A549 (cell line): ENCODE measurements at regions not wholly inside any gene's neighbourhood (a gene's known extent, or its start where the extent isn't known, plus 50 kb on each side); places are given as distances from the start of the nearest gene placed in this dataset.
A peak's percentile ranks its signal among the peaks of the same experiment; 100 is the strongest.

Experiments
- ATAC-seq, 2 experiments: fragments of 200-7000 bp in 1 of 2; fragments of >200 bp in 1 of 2; cut with Nextera tagmentation in 1 of 2; cut with Tn5 transposase in 1 of 2; 3 replicates each; pipeline versions ENCODE4 v1.8.0 to v1.9.1; 2018 to 2020; ENCODE audit warnings: mild to moderate bottlenecking in 1 of 2, moderate library complexity in 1 of 2
- CTCF ChIA-PET: fragments of 300-600 bp; sonication (Branson Sonifier 250); formaldehyde crosslinking; extraction: SDS; loops from one replicate; lab custom pipeline; 2021; ENCODE audit warnings: antibody characterized with exemption, inconsistent platforms; lab: Yijun Ruan, JAX
- POLR2A ChIA-PET: fragments of 350-600 bp; formaldehyde crosslinking; extraction: SDS; loops from one replicate; lab custom pipeline; 2021; ENCODE audit warnings: antibody characterized with exemption, inconsistent platforms; lab: Yijun Ruan, JAX
- DNase-seq, 2 experiments: peaks; one replicate each; pipeline versions ENCODE4 v3.0.0 to v3.0.0-alpha.2; 2011 to 2016; ENCODE audit warnings: low read depth in 1 of 2, low spot score in 1 of 2
- FAIRE-seq: peaks from 2 replicates; lab custom pipeline; 2011; peaks lifted over from hg19 to GRCh38; lab: Jason Lieb, UNC
- H3K27ac ChIP-seq, 2 experiments: fragments of >200 bp; sonication (Bioruptor Twin); formaldehyde crosslinking; 3 replicates each; pipeline ENCODE4 v1.5.1; 2016 to 2017
- H3K4me1 ChIP-seq: fragments of >200 bp; sonication (Bioruptor Twin); formaldehyde crosslinking; 3 replicates; pipeline ENCODE4 v1.6.1; 2016
- H3K4me2 ChIP-seq: fragments of >200 bp; sonication (Bioruptor Twin); formaldehyde crosslinking; 3 replicates; pipeline ENCODE4 v1.6.1; 2016
- H3K4me3 ChIP-seq: fragments of >200 bp; sonication (Bioruptor Twin); formaldehyde crosslinking; 3 replicates; pipeline ENCODE4 v1.5.1; 2016
- H3K9me3 ChIP-seq: fragments of >200 bp; sonication (Bioruptor Twin); formaldehyde crosslinking; 3 replicates; pipeline ENCODE4 v1.6.1; 2016
- CEBPB ChIP-seq, 2 experiments: fragments of >200 bp in 1 of 2; sonication (Bioruptor Twin) in 1 of 2; formaldehyde crosslinking in 1 of 2; IDR thresholded peaks; 2 replicates each; pipeline ENCODE4 v1.6.1; 2012 to 2016
- CTCF ChIP-seq: fragments of >200 bp; sonication (Bioruptor Twin); formaldehyde crosslinking; IDR thresholded peaks from 3 replicates; pipeline ENCODE4 v1.5.1; 2016
- EHMT2 ChIP-seq: fragments of 200-600 bp; sonication (generic); IDR thresholded peaks from 2 replicates; pipeline ENCODE4 v1.6.1; 2016; ENCODE audit warnings: antibody characterized with exemption, low read depth, mild to moderate bottlenecking, moderate library complexity
- FOSL2 ChIP-seq, 2 experiments: fragments of 450-650 bp in 1 of 2; fragments of >200 bp in 1 of 2; sonication (Bioruptor Twin) in 1 of 2; formaldehyde crosslinking; IDR thresholded peaks; 2 replicates each; pipeline versions ENCODE4 v1.5.0 to v1.6.1; 2016 to 2020; ENCODE audit warnings: mild to moderate bottlenecking in 1 of 2, moderate library complexity in 1 of 2
- GATA3 ChIP-seq: IDR thresholded peaks from 2 replicates; pipeline ENCODE4 v1.6.1; 2012; ENCODE audit warnings: borderline replicate concordance
- HOXA7 ChIP-seq: fragments of 250-450 bp; sonication (Bioruptor Pico); IDR thresholded peaks from 2 replicates; pipeline ENCODE4 v1.5.0; 2020; ENCODE audit warnings: mild to moderate bottlenecking, moderate library complexity
- HOXB5 ChIP-seq: fragments of 250-450 bp; sonication (Bioruptor Pico); IDR thresholded peaks from 2 replicates; pipeline ENCODE4 v1.5.0; 2020; ENCODE audit warnings: mild to moderate bottlenecking, moderate library complexity
- JUNB ChIP-seq: fragments of >200 bp; sonication (Bioruptor Twin); formaldehyde crosslinking; IDR thresholded peaks from 2 replicates; pipeline ENCODE4 v1.6.1; 2016
- MAFK ChIP-seq: fragments of 450-650 bp; IDR thresholded peaks from 2 replicates; pipeline ENCODE4 v1.6.1; 2014; ENCODE audit not compliant: partially characterized antibody
- MYC ChIP-seq: IDR thresholded peaks from 2 replicates; pipeline ENCODE4 v1.6.1; 2012; ENCODE audit warnings: mild to moderate bottlenecking, inconsistent platforms, low read length, improper control_type of control experiment, borderline replicate concordance
- NR3C1 ChIP-seq: fragments of >200 bp; sonication (Bioruptor Twin); formaldehyde crosslinking; IDR thresholded peaks from 3 replicates; pipeline ENCODE4 v1.6.1; 2017
- PBX3 ChIP-seq: IDR thresholded peaks from 2 replicates; pipeline ENCODE4 v1.6.1; 2012
- RAD21 ChIP-seq, 2 experiments: fragments of >200 bp in 1 of 2; sonication (Bioruptor Twin) in 1 of 2; formaldehyde crosslinking in 1 of 2; IDR thresholded peaks in 1 of 2; conservative IDR thresholded peaks in 1 of 2; 2 replicates in 1 of 2; 3 replicates in 1 of 2; pipeline ENCODE4 v1.6.1; 2012 to 2018; ENCODE audit warnings: inconsistent platforms in 1 of 2
- RARB ChIP-seq: fragments of 250-450 bp; sonication (Bioruptor Pico); IDR thresholded peaks from 2 replicates; pipeline ENCODE4 v1.8.0; 2021; ENCODE audit warnings: mild to moderate bottlenecking, moderate library complexity
- RFX5 ChIP-seq: fragments of 450-650 bp; IDR thresholded peaks from 2 replicates; pipeline ENCODE4 v1.7.1; 2014; ENCODE audit warnings: antibody characterized with exemption, mild to moderate bottlenecking, moderate library complexity
- RNF2 ChIP-seq: fragments of 200-600 bp; sonication (generic); IDR thresholded peaks from 2 replicates; pipeline ENCODE4 v1.6.1; 2016; ENCODE audit warnings: low read depth, mild to moderate bottlenecking, antibody characterized with exemption, moderate library complexity, borderline replicate concordance
- SMC3 ChIP-seq: fragments of >200 bp; sonication (Bioruptor Twin); formaldehyde crosslinking; IDR thresholded peaks from 3 replicates; pipeline ENCODE4 v1.6.1; 2018; ENCODE audit warnings: inconsistent platforms
- TFCP2L1 ChIP-seq: fragments of 250-450 bp; sonication (Bioruptor Pico); IDR thresholded peaks from 2 replicates; pipeline ENCODE4 v1.5.0; 2021; ENCODE audit warnings: mild to moderate bottlenecking
- TP53 ChIP-seq: fragments of 250-450 bp; sonication (Bioruptor Pico); IDR thresholded peaks from 2 replicates; pipeline ENCODE4 v1.5.0; 2021; ENCODE audit warnings: mild to moderate bottlenecking, moderate library complexity
- ZC3H11A ChIP-seq: fragments of 450-650 bp; IDR thresholded peaks from 2 replicates; pipeline ENCODE4 v1.6.1; 2014; ENCODE audit warnings: antibody characterized with exemption, mild to moderate bottlenecking
- ZNF302 ChIP-seq: fragments of 250-450 bp; sonication (Bioruptor Pico); IDR thresholded peaks from 2 replicates; pipeline ENCODE4 v1.9.0; 2021; ENCODE audit warnings: inconsistent platforms, mild to moderate bottlenecking, moderate library complexity
- ZSCAN20 ChIP-seq: fragments of 250-450 bp; sonication (Bioruptor Pico); IDR thresholded peaks from 2 replicates; pipeline ENCODE4 v1.8.0; 2022; ENCODE audit warnings: mild to moderate bottlenecking, moderate library complexity
- WGBS: methylation state at CpG from one replicate; pipeline ENCODE4 v1.1.6; 2017; ENCODE audit errors: missing lambda C conversion rate; 5-methylcytosine and 5-hydroxymethylcytosine counted together
- TF ChIP-seq, protein P1 (sequence below): fragments of 150-350 bp; IDR thresholded peaks from 2 replicates; pipeline ENCODE4 v1.6.1; 2014; ENCODE audit warnings: low read depth, mild to moderate bottlenecking, low read length

DNA sequence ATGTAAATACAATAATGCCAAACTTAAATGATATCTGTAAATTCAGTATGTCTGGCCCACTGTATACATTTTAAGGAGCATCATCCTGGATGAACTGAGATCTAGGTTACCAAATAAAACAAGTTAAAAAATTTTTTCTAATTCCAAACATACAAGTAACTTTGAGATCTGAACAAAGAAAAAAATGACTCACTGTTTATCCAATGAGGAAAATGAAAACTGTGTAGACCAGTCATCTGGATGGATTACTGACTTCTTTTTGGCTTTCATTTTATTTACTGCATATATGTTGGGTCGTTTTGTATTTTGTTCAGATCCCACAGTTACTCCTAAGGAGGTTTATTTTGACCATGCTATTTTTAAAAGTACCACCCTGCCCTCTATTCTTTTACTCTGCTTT is 189.8 kb downstream of the RBM43 start:
- H3K4me2 ChIP-seq, result no peak overlapping the region
- 6% methylated on average over 1 of the region's 1 CpG for WGBS
- FAIRE-seq (no peak), ATAC-seq (no peak), DNase-seq (no peak)
- no peak overlapping the region for H3K27ac ChIP-seq
- H3K4me1 ChIP-seq, result no peaks in the 10 kb centered on the region
- TF ChIP-seq RARB (CRISPR knock-in tag), result no peak
- TF ChIP-seq TP53 (CRISPR knock-in tag), result no peak
- TF ChIP-seq, protein P1, sequence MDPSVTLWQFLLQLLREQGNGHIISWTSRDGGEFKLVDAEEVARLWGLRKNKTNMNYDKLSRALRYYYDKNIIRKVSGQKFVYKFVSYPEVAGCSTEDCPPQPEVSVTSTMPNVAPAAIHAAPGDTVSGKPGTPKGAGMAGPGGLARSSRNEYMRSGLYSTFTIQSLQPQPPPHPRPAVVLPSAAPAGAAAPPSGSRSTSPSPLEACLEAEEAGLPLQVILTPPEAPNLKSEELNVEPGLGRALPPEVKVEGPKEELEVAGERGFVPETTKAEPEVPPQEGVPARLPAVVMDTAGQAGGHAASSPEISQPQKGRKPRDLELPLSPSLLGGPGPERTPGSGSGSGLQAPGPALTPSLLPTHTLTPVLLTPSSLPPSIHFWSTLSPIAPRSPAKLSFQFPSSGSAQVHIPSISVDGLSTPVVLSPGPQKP, result no peak
- no peak for TF ChIP-seq ZSCAN20 (CRISPR knock-in tag)
- no peak for TF ChIP-seq MAFK
- no peak for TF ChIP-seq JUNB
- no peak for TF ChIP-seq EHMT2
- TF ChIP-seq ZC3H11A, result no peak
- no peak for TF ChIP-seq RFX5
- TF ChIP-seq FOSL2 (IDR thresholded peaks at IDR 0.05), result no peak
- TF ChIP-seq FOSL2 (CRISPR knock-in tag; IDR thresholded peaks at IDR 0.05), result no peak
- no peak for TF ChIP-seq RNF2
- no peak for TF ChIP-seq GATA3
- TF ChIP-seq PBX3, result no peak
- TF ChIP-seq CEBPB (IDR thresholded peaks at IDR 0.05), result no peak
- no peak for TF ChIP-seq MYC
- TF ChIP-seq ZNF302, result no peak
- no peak for TF ChIP-seq HOXB5 (CRISPR knock-in tag)
- no peak for TF ChIP-seq TFCP2L1 (CRISPR knock-in tag)
- H3K4me3 ChIP-seq, result no peak overlapping the region
- ChIA-PET CTCF (no interaction called here), POLR2A (no interaction called here)
- peaks cover 9% of the 10 kb centered on the region; the same call in 1 of the 3 replicates for H3K9me3 ChIP-seq

DNA sequence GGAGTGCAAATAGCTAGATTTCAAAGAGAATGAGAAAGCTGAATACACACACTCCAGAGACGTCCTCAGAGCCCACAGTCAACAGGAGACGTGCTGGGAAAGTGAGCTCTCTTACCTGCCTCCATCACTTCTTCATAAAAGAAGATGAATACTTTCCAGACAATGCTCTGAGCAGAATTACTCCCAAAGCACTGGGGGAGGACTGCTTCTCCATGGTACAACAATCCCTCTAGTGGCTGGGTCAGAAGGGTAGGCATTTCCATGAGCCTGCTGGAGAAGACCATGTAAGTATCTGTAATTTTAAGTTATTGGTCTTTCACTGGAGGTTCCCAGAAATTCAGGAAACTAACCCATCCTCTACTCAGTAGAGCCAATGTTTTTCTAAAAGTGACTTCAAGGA is 190.3 kb downstream of the RBM43 start:
- Histone ChIP-seq H3K9me3 (peaks cover 9% of the 10 kb centered on the region; the same call in 1 of the 3 replicates), H3K27ac (no peak overlapping the region), H3K4me3 (no peak overlapping the region), H3K4me1 (no peaks in the 10 kb centered on the region), H3K4me2 (no peak overlapping the region)
- POLR2A ChIA-PET, result no interaction called here
- TF ChIP-seq HOXA7 (CRISPR knock-in tag), result no peak
- 0 out of 3 replicates have a peak, but pooled peaks have one; percentile 12 for TF ChIP-seq SMC3
- peak; percentile 27; the same call in 1 of the 3 replicates for TF ChIP-seq CTCF
- TF ChIP-seq RAD21 (conservative IDR thresholded peaks at IDR 0.05 in 1 of 2, IDR thresholded peaks at IDR 0.05 in 1 of 2), result peak; percentile 43 to 44
- no peak for TF ChIP-seq NR3C1
- FAIRE-seq, result no peak
- DNase-seq, result peak in 1 of 2 experiments; percentile 35
- WGBS, result 8% methylated on average over 2 of the region's 2 CpGs
- ATAC-seq, result peak; percentile 56 to 65; a peak in 2 of 6 replicates
- CTCF ChIA-PET, result no interaction called here
